Activated CD4-positive, alpha-beta memory T cell treated with anti-CD3 and anti-CD28 coated beads for 36 hours (primary cell): ENCODE measurements at regions not wholly inside any gene's neighbourhood (a gene's known extent, or its start where the extent isn't known, plus 50 kb on each side); places are given as distances from the start of the nearest gene placed in this dataset.

Experiments
- CTCF ChIA-PET: fragments of 350-600 bp; sonication (Branson Sonifier 250); formaldehyde crosslinking; loops from one replicate; lab custom pipeline; 2021; ENCODE audit warnings: antibody characterized with exemption, inconsistent platforms; lab: Charles Lee
- POLR2A ChIA-PET: fragments of 350-600 bp; sonication (Branson Sonifier 250); formaldehyde crosslinking; loops from one replicate; lab custom pipeline; 2021; ENCODE audit warnings: antibody characterized with exemption; lab: Charles Lee
- DNase-seq: peaks from one replicate; pipeline ENCODE4 v3.0.0-alpha.2; 2020
- H3K27ac Mint-ChIP-seq: one replicate; pipeline ENCODE4 v1.8.0; 2021; ENCODE audit warnings: mixed read lengths
- H3K27me3 Mint-ChIP-seq: one replicate; pipeline ENCODE4 v1.8.0; 2021; ENCODE audit warnings: mixed read lengths
- H3K36me3 Mint-ChIP-seq: one replicate; pipeline ENCODE4 v1.8.0; 2021; ENCODE audit warnings: mixed read lengths
- H3K4me1 Mint-ChIP-seq: one replicate; pipeline ENCODE4 v1.8.0; 2021; ENCODE audit warnings: low read depth, mixed read lengths
- H3K4me3 Mint-ChIP-seq: one replicate; pipeline ENCODE4 v1.8.0; 2021; ENCODE audit warnings: mild to moderate bottlenecking, mixed read lengths
- H3K9me3 Mint-ChIP-seq: one replicate; pipeline ENCODE4 v1.8.0; 2021; ENCODE audit warnings: mixed read lengths
- intact Hi-C: fragments of 100-400 bp; cut with micrococcal nuclease; formaldehyde crosslinking; loops from one replicate; pipeline ENCODE4 v1.15.1; 2023

DNA sequence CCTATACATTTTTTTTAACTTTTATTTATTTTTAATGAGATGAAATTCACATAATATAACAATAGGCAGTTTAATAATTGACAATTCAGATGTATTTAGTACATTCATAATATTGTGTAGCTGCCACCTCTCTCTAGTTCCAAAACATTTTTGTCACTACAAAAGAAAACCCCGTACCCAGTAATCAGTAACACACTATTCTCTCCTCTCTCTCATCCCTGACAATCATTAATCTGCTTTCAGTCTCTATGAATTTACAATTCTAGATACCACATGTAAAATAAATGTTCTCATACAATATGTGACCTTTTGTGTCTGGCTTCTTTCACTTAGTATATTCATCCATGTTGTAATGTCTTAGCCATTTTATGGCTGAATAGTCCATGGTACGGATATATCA lies 244.8 kb upstream of the DMRT1 start:
- H3K9me3 Mint-ChIP-seq, result no peaks in the 10 kb centered on the region
- no peak overlapping the region for H3K27ac Mint-ChIP-seq
- H3K27me3 Mint-ChIP-seq, result no peaks in the 10 kb centered on the region
- intact Hi-C loops, result no loop called here
- H3K4me3 Mint-ChIP-seq, result no peak overlapping the region
- ChIA-PET POLR2A (no interaction called here), CTCF (no interaction called here)
- no peak for DNase-seq
- H3K36me3 Mint-ChIP-seq, result no peaks in the 10 kb centered on the region
- H3K4me1 Mint-ChIP-seq, result no peaks in the 10 kb centered on the region

DNA sequence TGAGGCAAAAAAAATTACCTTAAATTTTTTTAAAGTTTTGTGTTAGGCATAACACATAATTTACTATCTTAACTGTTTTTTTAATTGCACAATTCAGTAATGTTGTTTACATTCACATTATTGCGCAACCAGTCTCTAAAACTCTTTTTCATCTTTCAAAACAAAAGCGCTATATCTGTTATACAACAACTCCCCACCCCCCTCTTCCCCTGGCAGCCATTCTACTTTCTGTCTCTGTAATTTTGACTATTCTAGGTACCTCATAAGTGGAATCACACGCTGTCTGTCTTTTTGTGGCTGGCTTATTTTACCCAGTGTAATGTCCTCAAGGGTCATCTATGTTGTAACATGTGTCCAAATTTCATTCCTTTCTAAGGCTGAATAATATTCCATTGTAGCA lies 241.5 kb upstream of the DMRT1 start:
- DNase-seq, result no peak
- Mint-ChIP-seq H3K4me3 (no peak overlapping the region), H3K9me3 (no peaks in the 10 kb centered on the region), H3K27me3 (peaks cover 1% of the 10 kb centered on the region), H3K4me1 (no peaks in the 10 kb centered on the region), H3K36me3 (no peaks in the 10 kb centered on the region), H3K27ac (no peak overlapping the region)
- ChIA-PET CTCF (no interaction called here), POLR2A (no interaction called here)
- intact Hi-C loops, result no loop called here

DNA sequence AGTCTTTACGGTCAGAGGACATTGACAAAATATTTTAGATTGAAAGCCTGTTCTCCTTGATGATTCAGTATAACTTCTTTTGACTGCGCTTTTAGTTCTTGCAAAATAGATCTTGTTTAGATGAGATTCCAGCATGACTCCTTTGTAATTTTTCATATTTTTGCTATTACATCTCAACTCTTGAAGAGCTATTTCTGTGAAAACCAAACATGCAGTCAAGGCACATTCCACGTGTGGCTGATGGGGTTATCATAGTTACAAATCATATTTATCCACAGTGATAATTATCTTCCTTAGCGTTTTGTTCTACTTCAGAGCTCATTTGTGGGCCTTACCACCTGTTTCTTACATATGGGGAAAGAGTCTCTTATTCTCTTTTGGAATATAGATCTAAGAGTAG lies 238.8 kb upstream of the DMRT1 start:
- H3K9me3 Mint-ChIP-seq, result no peaks in the 10 kb centered on the region
- no peak overlapping the region for H3K4me3 Mint-ChIP-seq
- H3K36me3 Mint-ChIP-seq, result no peaks in the 10 kb centered on the region
- DNase-seq, result no peak
- H3K4me1 Mint-ChIP-seq, result no peaks in the 10 kb centered on the region
- ChIA-PET CTCF (no interaction called here), POLR2A (no interaction called here)
- intact Hi-C loops, result no loop called here
- no peak overlapping the region for H3K27ac Mint-ChIP-seq
- H3K27me3 Mint-ChIP-seq, result peaks cover 1% of the 10 kb centered on the region

DNA sequence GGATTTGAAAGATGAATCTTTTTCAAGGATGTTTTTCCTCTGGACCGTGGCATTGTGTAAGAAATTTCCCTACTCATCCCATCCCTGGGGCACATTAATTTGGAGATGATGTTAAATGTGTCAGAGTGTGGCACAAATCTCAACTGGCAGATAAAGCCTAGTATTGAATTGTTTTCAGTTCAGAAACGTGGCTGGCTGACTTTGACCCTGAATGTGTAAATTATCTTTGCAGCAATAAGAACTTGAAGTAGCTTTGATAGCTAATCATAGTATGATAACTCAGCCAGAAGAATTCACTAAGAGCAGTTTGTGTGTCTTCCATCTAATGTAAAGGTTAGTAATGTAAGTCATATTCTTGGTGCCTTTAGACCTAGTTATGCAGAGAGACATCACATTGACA lies 238.4 kb upstream of the DMRT1 start:
- Mint-ChIP-seq H3K36me3 (no peaks in the 10 kb centered on the region), H3K27ac (no peak overlapping the region), H3K9me3 (no peaks in the 10 kb centered on the region), H3K4me1 (no peaks in the 10 kb centered on the region), H3K4me3 (no peak overlapping the region), H3K27me3 (peaks cover 1% of the 10 kb centered on the region)
- ChIA-PET POLR2A (no interaction called here), CTCF (no interaction called here)
- intact Hi-C loops, result no loop called here
- DNase-seq, result no peak

DNA sequence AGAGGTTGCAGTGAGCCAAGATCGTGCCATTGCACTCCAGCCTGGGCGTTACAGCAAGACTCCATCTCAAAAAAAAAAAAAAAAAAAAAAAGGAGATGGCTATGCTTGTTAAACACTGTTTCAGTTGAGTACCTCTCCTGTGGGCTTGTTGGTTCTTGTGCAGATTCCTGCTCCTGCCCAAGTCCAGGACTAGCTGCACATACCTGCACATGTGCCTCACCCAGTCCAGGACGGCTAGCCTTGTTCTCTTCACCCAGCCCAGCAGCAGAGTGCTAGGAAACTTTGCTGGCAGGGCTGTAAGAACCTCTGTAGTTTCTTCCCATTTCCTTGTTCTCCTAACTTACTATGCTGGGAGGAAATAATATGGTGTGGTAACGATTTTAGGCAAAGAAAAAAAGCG lies 234.1 kb upstream of the DMRT1 start:
- Mint-ChIP-seq H3K4me1 (no peaks in the 10 kb centered on the region), H3K4me3 (no peak overlapping the region), H3K36me3 (no peaks in the 10 kb centered on the region), H3K9me3 (no peaks in the 10 kb centered on the region), H3K27ac (no peak overlapping the region), H3K27me3 (peaks cover 1% of the 10 kb centered on the region)
- CTCF ChIA-PET, result no interaction called here
- DNase-seq, result no peak
- intact Hi-C loops, result no loop called here
- POLR2A ChIA-PET, result no interaction called here

GRCh38 chr9:613771-614347 lies 227.6 kb upstream of the DMRT1 start:
- ChIA-PET POLR2A (no interaction called here), CTCF (interaction anchor here (0.7 to 1.8 kb wide), 11 partner anchors 9 to 396 kb away, joined by 3 to 9 read pairs (median 4); no protein-coding TSS in a partner anchor)
- H3K4me1 Mint-ChIP-seq, result no peaks in the 10 kb centered on the region
- H3K9me3 Mint-ChIP-seq, result no peaks in the 10 kb centered on the region
- intact Hi-C loops, result loop anchor here (1.0 to 5.0 kb wide), 4 partner anchors 23 to 393 kb away; no protein-coding TSS in a partner anchor
- H3K27me3 Mint-ChIP-seq, result no peaks in the 10 kb centered on the region
- peak; percentile 48 for DNase-seq
- H3K36me3 Mint-ChIP-seq, result no peaks in the 10 kb centered on the region
- no peak overlapping the region for H3K4me3 Mint-ChIP-seq
- H3K27ac Mint-ChIP-seq, result no peak overlapping the region

GRCh38 chr9:614431-614830 lies 227.1 kb upstream of the DMRT1 start:
- Mint-ChIP-seq H3K27ac (no peak overlapping the region), H3K9me3 (no peaks in the 10 kb centered on the region), H3K36me3 (no peaks in the 10 kb centered on the region), H3K4me1 (no peaks in the 10 kb centered on the region), H3K4me3 (no peak overlapping the region), H3K27me3 (no peaks in the 10 kb centered on the region)
- POLR2A ChIA-PET, result no interaction called here
- intact Hi-C loops, result loop anchor here (1.0 to 5.0 kb wide), 2 partner anchors 150 to 393 kb away; no protein-coding TSS in a partner anchor
- CTCF ChIA-PET, result interaction anchor here (0.7 to 1.7 kb wide), 5 partner anchors 8 to 395 kb away, joined by 4 read pairs; no protein-coding TSS in a partner anchor
- DNase-seq, result no peak

GRCh38 chr9:615756-616155 lies 225.7 kb upstream of the DMRT1 start:
- ChIA-PET POLR2A (no interaction called here), CTCF (interaction anchor here (1.1 to 1.7 kb wide), 2 partner anchors 12 to 393 kb away, joined by 3 to 4 read pairs; no protein-coding TSS in a partner anchor)
- no peaks in the 10 kb centered on the region for H3K4me1 Mint-ChIP-seq

GRCh38 chr9:616694-617093 lies 224.8 kb upstream of the DMRT1 start:
- no peaks in the 10 kb centered on the region for H3K36me3 Mint-ChIP-seq
- H3K27ac Mint-ChIP-seq, result no peak overlapping the region
- ChIA-PET POLR2A (no interaction called here), CTCF (interaction anchor here (1.5 kb wide), 1 partner anchor 9 kb away, joined by 3 read pairs; no protein-coding TSS in a partner anchor)
- H3K4me3 Mint-ChIP-seq, result no peak overlapping the region
- H3K27me3 Mint-ChIP-seq, result no peaks in the 10 kb centered on the region
- no peaks in the 10 kb centered on the region for H3K4me1 Mint-ChIP-seq
- no peaks in the 10 kb centered on the region for H3K9me3 Mint-ChIP-seq
- no peak for DNase-seq
- intact Hi-C loops, result no loop called here

More at GRCh38 chr9:615756-616155, 225.7 kb upstream of the DMRT1 start:
- DNase-seq, result no peak
- intact Hi-C loops, result no loop called here
- no peak overlapping the region for H3K27ac Mint-ChIP-seq
- no peaks in the 10 kb centered on the region for H3K36me3 Mint-ChIP-seq
- no peaks in the 10 kb centered on the region for H3K9me3 Mint-ChIP-seq
- no peak overlapping the region for H3K4me3 Mint-ChIP-seq
- no peaks in the 10 kb centered on the region for H3K27me3 Mint-ChIP-seq

DNA sequence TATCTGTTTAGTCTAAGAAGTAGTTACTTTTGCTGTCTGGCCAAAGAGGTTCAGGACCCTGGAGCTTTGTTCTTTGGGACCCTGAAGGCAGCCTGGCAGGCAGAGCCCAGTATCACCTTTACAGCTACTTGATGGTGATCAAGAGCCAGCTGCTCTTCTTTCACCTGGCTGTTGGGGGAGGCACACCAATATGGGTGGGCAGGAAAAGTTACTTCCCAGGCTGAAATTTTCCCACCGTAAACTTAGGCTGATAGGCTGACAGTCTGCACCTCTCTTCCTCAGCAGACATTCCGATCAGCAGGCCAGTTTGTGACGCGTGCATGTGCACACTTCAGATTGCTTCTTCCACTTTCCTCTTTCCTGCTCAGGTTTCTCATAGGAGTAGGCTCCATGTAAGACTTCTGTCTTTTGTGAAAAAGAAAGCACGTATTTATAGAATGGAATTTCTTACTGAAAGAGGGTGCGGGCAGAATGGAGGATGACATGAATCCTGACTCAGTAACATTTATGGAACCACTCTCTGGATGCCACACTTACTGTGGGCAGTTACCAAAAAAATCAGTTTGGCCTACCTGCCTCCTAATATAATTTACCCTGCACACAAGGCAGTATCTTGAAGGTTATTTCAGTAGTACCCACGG lies 223.9 kb upstream of the DMRT1 start:
- no peaks in the 10 kb centered on the region for H3K36me3 Mint-ChIP-seq
- H3K27me3 Mint-ChIP-seq, result no peaks in the 10 kb centered on the region
- DNase-seq, result no peak
- H3K27ac Mint-ChIP-seq, result no peak overlapping the region
- H3K4me3 Mint-ChIP-seq, result no peak overlapping the region
- no peaks in the 10 kb centered on the region for H3K9me3 Mint-ChIP-seq
- intact Hi-C loops, result no loop called here
- H3K4me1 Mint-ChIP-seq, result no peaks in the 10 kb centered on the region
- CTCF ChIA-PET, result interaction anchor here (0.6 to 1.5 kb wide), 2 partner anchors 8 to 19 kb away, joined by 3 read pairs; no protein-coding TSS in a partner anchor
- POLR2A ChIA-PET, result no interaction called here

GRCh38 chr9:618478-618877 lies 223.0 kb upstream of the DMRT1 start:
- intact Hi-C loops, result no loop called here
- Mint-ChIP-seq H3K4me1 (no peaks in the 10 kb centered on the region), H3K36me3 (no peaks in the 10 kb centered on the region), H3K27ac (no peak overlapping the region), H3K9me3 (no peaks in the 10 kb centered on the region), H3K27me3 (no peaks in the 10 kb centered on the region), H3K4me3 (no peak overlapping the region)
- ChIA-PET CTCF (interaction anchor here (0.6 kb wide), 1 partner anchor 19 kb away, joined by 3 read pairs; no protein-coding TSS in a partner anchor), POLR2A (no interaction called here)
- DNase-seq, result no peak

DNA sequence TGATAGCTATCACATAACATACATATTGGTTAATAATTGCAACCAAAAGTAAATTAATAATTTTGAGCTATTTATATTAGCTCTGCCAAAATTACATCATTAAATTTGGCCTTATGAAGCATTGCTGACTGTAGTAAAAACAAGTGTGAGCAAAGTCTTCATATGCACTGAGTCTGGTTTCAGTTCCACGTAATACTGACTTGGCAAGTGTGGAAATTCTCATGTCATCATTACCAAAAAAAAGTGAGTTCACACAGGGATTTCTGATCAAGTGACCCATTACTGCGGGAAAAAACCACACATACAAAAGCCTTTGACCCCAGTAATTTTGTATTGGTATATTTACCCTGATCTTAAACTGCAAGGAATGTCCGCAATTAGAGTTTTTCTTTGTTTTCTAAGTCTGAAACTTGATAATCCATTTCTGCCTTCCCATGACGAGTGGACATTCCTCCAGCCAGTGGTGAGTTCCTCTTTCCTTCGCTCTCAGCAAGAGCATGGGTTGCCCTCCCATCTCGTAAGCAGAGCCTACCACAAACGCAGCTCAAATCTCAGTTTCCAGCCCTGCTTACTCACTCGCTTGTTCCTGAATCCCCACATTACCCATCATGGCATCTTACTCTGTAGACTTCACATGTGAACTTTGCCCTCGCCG lies 220.2 kb upstream of the DMRT1 start:
- POLR2A ChIA-PET, result no interaction called here
- H3K9me3 Mint-ChIP-seq, result no peaks in the 10 kb centered on the region
- intact Hi-C loops, result no loop called here
- H3K4me1 Mint-ChIP-seq, result no peaks in the 10 kb centered on the region
- H3K36me3 Mint-ChIP-seq, result no peaks in the 10 kb centered on the region
- CTCF ChIA-PET, result no interaction called here
- H3K4me3 Mint-ChIP-seq, result no peak overlapping the region
- DNase-seq, result no peak
- no peaks in the 10 kb centered on the region for H3K27me3 Mint-ChIP-seq
- no peak overlapping the region for H3K27ac Mint-ChIP-seq
